OCI-M1 (cell line): ENCODE measurements at regions not wholly inside any gene's neighbourhood (a gene's known extent, or its start where the extent isn't known, plus 50 kb on each side); places are given as distances from the start of the nearest gene placed in this dataset.
A peak's percentile ranks its signal among the peaks of the same experiment; 100 is the strongest.
"Not testable (repeated sequence)": the region's sequence is repeated elsewhere in the genome, so short reads cannot be mapped to it uniquely, and the experiment has no call there.

Source experiments
- DNase-seq: peaks from one replicate; lab custom pipeline; 2025; lab: John Stamatoyannopoulos, UW

GRCh38 chr1:229859026-229859425 is 208.0 kb upstream of the GALNT2 start:
- DNase-seq = no peak

- peak; percentile 13 for DNase-seq
Observed at GRCh38 chr1:229860926-229861325, 206.1 kb upstream of the GALNT2 start.

GRCh38 chr1:229862017-229862774 is 204.8 kb upstream of the GALNT2 start:
- no peak for DNase-seq

GRCh38 chr1:229863651-229864545 is 203.1 kb upstream of the GALNT2 start:
- DNase-seq = no peak

GRCh38 chr1:229864686-229865230 is 202.3 kb upstream of the GALNT2 start:
- no peak for DNase-seq

GRCh38 chr1:229865321-229865720 is 201.7 kb upstream of the GALNT2 start:
- not testable (repeated sequence) for DNase-seq

GRCh38 chr1:229867726-229868125 is 199.3 kb upstream of the GALNT2 start:
- no peak for DNase-seq

- no peak for DNase-seq
Observed at GRCh38 chr1:229869240-229869639, 197.8 kb upstream of the GALNT2 start.

- DNase-seq = no peak
Observed at GRCh38 chr1:229869687-229870086, 197.4 kb upstream of the GALNT2 start.

GRCh38 chr1:229870381-229870780 is 196.7 kb upstream of the GALNT2 start:
- no peak for DNase-seq

- no peak for DNase-seq
Observed at GRCh38 chr1:229871078-229871676, 195.9 kb upstream of the GALNT2 start.

- DNase-seq = peak; percentile 32
Observed at GRCh38 chr1:229874136-229874535, 192.9 kb upstream of the GALNT2 start.

GRCh38 chr1:229874609-229875008 is 192.4 kb upstream of the GALNT2 start:
- no peak for DNase-seq

- DNase-seq = no peak
Observed at GRCh38 chr1:229875086-229875485, 192.0 kb upstream of the GALNT2 start.

GRCh38 chr1:229879746-229880145 is 187.3 kb upstream of the GALNT2 start:
- DNase-seq = no peak

GRCh38 chr1:229880271-229881170 is 186.5 kb upstream of the GALNT2 start:
- no peak for DNase-seq

GRCh38 chr1:229882621-229883020 is 184.4 kb upstream of the GALNT2 start:
- no peak for DNase-seq

GRCh38 chr1:229883504-229884200 is 183.4 kb upstream of the GALNT2 start:
- no peak for DNase-seq

- no peak for DNase-seq
Observed at GRCh38 chr1:229884765-229885164, 182.3 kb upstream of the GALNT2 start.

GRCh38 chr1:229885568-229886495 is 181.2 kb upstream of the GALNT2 start:
- DNase-seq = no peak
